ENCODE measurements at regions not wholly inside any gene's neighbourhood (a gene's known extent, or its start where the extent isn't known, plus 50 kb on each side); places are given as distances from the start of the nearest gene placed in this dataset.

DNA sequence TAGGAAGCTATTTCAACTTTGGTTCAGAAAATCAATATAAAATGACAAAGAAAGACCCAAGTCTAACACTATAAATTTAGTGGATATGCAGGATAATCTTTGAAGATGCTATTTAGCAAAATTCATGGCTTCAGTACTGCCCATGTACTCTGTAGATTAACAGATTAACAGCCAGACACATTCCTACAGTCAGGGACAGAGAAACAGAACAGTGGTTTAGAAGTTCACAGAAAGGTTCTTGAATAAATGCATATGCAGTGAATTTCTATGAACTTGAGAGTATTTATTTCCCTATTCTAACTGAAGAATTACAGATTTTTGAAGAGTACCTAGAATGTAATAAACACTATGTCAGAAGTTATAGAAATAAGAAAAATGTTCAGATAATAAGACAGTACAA, 222.8 kb downstream of the KLF12 start:
- no peaks in the 10 kb centered on the region for H3K36me3 ChIP-seq (ENCODE audit: control insufficient read depth, insufficient read depth, low read length)
- H3K18ac ChIP-seq (ENCODE audit: low read depth, low read length), result no peak overlapping the region
- no TSS peak for BruUV-seq (replicated peaks)
- dilution Hi-C loops (cut with HindIII; ENCODE audit: low sequenced_read_pairs, unreplicated experiment), result no loop called here
- H3K79me1 ChIP-seq (ENCODE audit: low read depth in 1 of 2, low read length in 2 of 2), result peaks cover 20 to 39% of the 10 kb centered on the region in 2 experiments
- H4K20me1 ChIP-seq (ENCODE audit: insufficient read depth, low read length), result peaks cover 17% of the 10 kb centered on the region; the same call in 1 of the 2 replicates
- ATAC-seq (ENCODE audit: low read depth) (no peak), DNase-seq (no peak)
- no peak overlapping the region for H2BK120ac ChIP-seq (ENCODE audit: low read depth, low read length)
- no peaks in the 10 kb centered on the region for H3K9me3 ChIP-seq (ENCODE audit: control insufficient read depth, insufficient read depth, low read length)
- H2AK9ac ChIP-seq (replicated peaks; ENCODE audit: low read depth, low read length, poor library complexity), result no peak overlapping the region
- ChIA-PET POLR2A (ENCODE audit: unreplicated experiment) (interaction anchor here (0.6 kb wide), 1 partner anchor 453 kb away, joined by 4 read pairs; no protein-coding TSS in a partner anchor), CTCF (interaction anchor here (0.6 kb wide), 1 partner anchor 755 kb away, joined by 3 read pairs; no protein-coding TSS in a partner anchor)
- no peak overlapping the region for H3K14ac ChIP-seq (replicated peaks; ENCODE audit: low read depth, low read length)
- no peak overlapping the region for H3K4me3 ChIP-seq (ENCODE audit: insufficient read depth, low read depth, low read length)
- no peak overlapping the region for H2BK15ac ChIP-seq (ENCODE audit: low read depth, low read length)
- H2AK5ac ChIP-seq (ENCODE audit: low read depth, low read length), result no peak overlapping the region
- no peak overlapping the region for H3K23ac ChIP-seq (ENCODE audit: low read depth, low read length)
- TF ChIP-seq BHLHE40 (IDR thresholded peaks at IDR 0.05; ENCODE audit: low read depth, low read length), result no peak
- TF ChIP-seq, protein P1, sequence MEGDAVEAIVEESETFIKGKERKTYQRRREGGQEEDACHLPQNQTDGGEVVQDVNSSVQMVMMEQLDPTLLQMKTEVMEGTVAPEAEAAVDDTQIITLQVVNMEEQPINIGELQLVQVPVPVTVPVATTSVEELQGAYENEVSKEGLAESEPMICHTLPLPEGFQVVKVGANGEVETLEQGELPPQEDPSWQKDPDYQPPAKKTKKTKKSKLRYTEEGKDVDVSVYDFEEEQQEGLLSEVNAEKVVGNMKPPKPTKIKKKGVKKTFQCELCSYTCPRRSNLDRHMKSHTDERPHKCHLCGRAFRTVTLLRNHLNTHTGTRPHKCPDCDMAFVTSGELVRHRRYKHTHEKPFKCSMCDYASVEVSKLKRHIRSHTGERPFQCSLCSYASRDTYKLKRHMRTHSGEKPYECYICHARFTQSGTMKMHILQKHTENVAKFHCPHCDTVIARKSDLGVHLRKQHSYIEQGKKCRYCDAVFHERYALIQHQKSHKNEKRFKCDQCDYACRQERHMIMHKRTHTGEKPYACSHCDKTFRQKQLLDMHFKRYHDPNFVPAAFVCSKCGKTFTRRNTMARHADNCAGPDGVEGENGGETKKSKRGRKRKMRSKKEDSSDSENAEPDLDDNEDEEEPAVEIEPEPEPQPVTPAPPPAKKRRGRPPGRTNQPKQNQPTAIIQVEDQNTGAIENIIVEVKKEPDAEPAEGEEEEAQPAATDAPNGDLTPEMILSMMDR (conservative IDR thresholded peaks at IDR 0.05; ENCODE audit: low read depth, low read length), result no peak
- in situ Hi-C loops (cut with MboI; ENCODE audit: low sequenced_read_pairs), result no loop called here
- no peak overlapping the region for H3K4ac ChIP-seq (ENCODE audit: low read depth, low read length)
- H4K91ac ChIP-seq (ENCODE audit: insufficient read depth, low read depth, low read length), result no peak overlapping the region
- peaks cover 14% of the 10 kb centered on the region for H3K9me1 ChIP-seq (ENCODE audit: insufficient read depth, low read length)
- H2BK20ac ChIP-seq (ENCODE audit: low read depth, low read length), result no peak overlapping the region
- no peak overlapping the region for H2AFZ ChIP-seq (replicated peaks; ENCODE audit: low read length, poor library complexity)
- H4K5ac ChIP-seq (ENCODE audit: low read depth, low read length), result no peak overlapping the region
- H2BK5ac ChIP-seq (ENCODE audit: low read depth, low read length, poor library complexity, severe bottlenecking), result no peak overlapping the region
- H3K56ac ChIP-seq (ENCODE audit: extremely low read depth, insufficient read depth, low read length), result no peak overlapping the region
- H4K8ac ChIP-seq (ENCODE audit: low read depth in 2 of 2, low read length in 2 of 2), result no peak overlapping the region
- peaks cover 8% of the 10 kb centered on the region for H3K4me1 ChIP-seq (ENCODE audit: control insufficient read depth, insufficient read depth, low read length)
- intact Hi-C loops (cut with micrococcal nuclease), result no loop called here
- no peak overlapping the region for H3K9ac ChIP-seq (ENCODE audit: low read depth, low read length)
- no peaks in the 10 kb centered on the region for H3K27me3 ChIP-seq (ENCODE audit: control insufficient read depth, insufficient read depth, low read length)
- H3K27ac ChIP-seq (ENCODE audit: insufficient read depth, low read length), result no peak overlapping the region
- no peak overlapping the region for H3K4me2 ChIP-seq (ENCODE audit: low read depth, low read length)
